ENCODE measurements at regions not wholly inside any gene's neighbourhood (a gene's known extent, or its start where the extent isn't known, plus 50 kb on each side); places are given as distances from the start of the nearest gene placed in this dataset.
"Not testable (repeated sequence)": the region's sequence is repeated elsewhere in the genome, so short reads cannot be mapped to it uniquely, and the experiment has no call there.

GRCh38 chr11:43021466-43021865 lies 290.3 kb upstream of the API5 start:
- DNase-seq, result no peak

GRCh38 chr11:43034341-43034740 lies 277.5 kb upstream of the API5 start:
- no peak for DNase-seq

- DNase-seq, result no peak
Measured at GRCh38 chr11:43035086-43035485, 276.7 kb upstream of the API5 start.

- no peak for DNase-seq
Measured at GRCh38 chr11:43053638-43054412, 258.0 kb upstream of the API5 start.

GRCh38 chr11:43067681-43068080 lies 244.1 kb upstream of the API5 start:
- DNase-seq, result no peak

- DNase-seq, result no peak
Measured at GRCh38 chr11:43071338-43071737, 240.5 kb upstream of the API5 start.

GRCh38 chr11:43072096-43072495 lies 239.7 kb upstream of the API5 start:
- DNase-seq, result no peak

- no peak for DNase-seq
Measured at GRCh38 chr11:43072911-43073310, 238.9 kb upstream of the API5 start.

GRCh38 chr11:43074810-43075209 lies 237.0 kb upstream of the API5 start:
- DNase-seq, result no peak

- DNase-seq, result no peak
Measured at GRCh38 chr11:43101113-43101512, 210.7 kb upstream of the API5 start.

- DNase-seq, result no peak
Measured at GRCh38 chr11:43116071-43116470, 195.7 kb upstream of the API5 start.

GRCh38 chr11:43119275-43119970 lies 192.4 kb upstream of the API5 start:
- no peak for DNase-seq

GRCh38 chr11:43122546-43122945 lies 189.2 kb upstream of the API5 start:
- DNase-seq, result no peak

- DNase-seq, result no peak
Measured at GRCh38 chr11:43123443-43123842, 188.4 kb upstream of the API5 start.

- no peak for DNase-seq
Measured at GRCh38 chr11:43124272-43124935, 187.4 kb upstream of the API5 start.

GRCh38 chr11:43129329-43129728 lies 182.5 kb upstream of the API5 start:
- DNase-seq, result no peak

GRCh38 chr11:43130616-43131015 lies 181.2 kb upstream of the API5 start:
- no peak for DNase-seq

- no peak for DNase-seq
Measured at GRCh38 chr11:43135966-43136534, 175.7 kb upstream of the API5 start.

GRCh38 chr11:43138621-43139140 lies 173.1 kb upstream of the API5 start:
- DNase-seq, result no peak

GRCh38 chr11:43145653-43146052 lies 166.1 kb upstream of the API5 start:
- no peak for DNase-seq

- no peak for DNase-seq
Measured at GRCh38 chr11:43150697-43151096, 161.1 kb upstream of the API5 start.

GRCh38 chr11:43164831-43165230 lies 147.0 kb upstream of the API5 start:
- no peak for DNase-seq

- DNase-seq, result not testable (repeated sequence)
Measured at GRCh38 chr11:43165393-43165792, 146.4 kb upstream of the API5 start.

Data from T-helper 1 cell (primary cell).